HCT116 (cell line): ENCODE measurements at regions not wholly inside any gene's neighbourhood (a gene's known extent, or its start where the extent isn't known, plus 50 kb on each side); places are given as distances from the start of the nearest gene placed in this dataset.
"Not testable (repeated sequence)": the region's sequence is repeated elsewhere in the genome, so short reads cannot be mapped to it uniquely, and the experiment has no call there.

Experiments used
- ATAC-seq: fragments of 200-7000 bp; cut with Tn5 transposase; 2 replicates; pipeline ENCODE4 v1.9.1; 2020; ENCODE audit warnings: mild to moderate bottlenecking, moderate library complexity
- BruUV-seq: library from RNA; stranded (reverse); fragments of 400-500 nt; replicated peaks from 2 replicates; lab custom pipeline; 2021; lab: Mats Ljungman, UMichigan
- CTCF ChIA-PET: fragments of 300-600 bp; sonication (Branson Sonifier 250); formaldehyde crosslinking; loops from one replicate; lab custom pipeline; 2021; ENCODE audit warnings: antibody characterized with exemption; lab: Charles Lee
- POLR2A ChIA-PET: fragments of 300-600, 350-600 bp; sonication (Branson Sonifier 250); formaldehyde crosslinking; loops from one replicate; lab custom pipeline; 2021; ENCODE audit warnings: antibody characterized with exemption; lab: Charles Lee
- RAD21 ChIA-PET, 2 experiments: fragments of 300-600 bp; sonication (Branson Sonifier 250); formaldehyde crosslinking; loops; one replicate each; lab custom pipeline; 2023; ENCODE audit warnings: low total read pairs in 2 of 2; ENCODE audit not compliant: uncharacterized antibody in 2 of 2, unreplicated experiment in 2 of 2, low non-redundant PET in 1 of 2; lab: Charles Lee
- DNase-seq: peaks from one replicate; pipeline ENCODE4 v3.0.0-alpha.2; 2010; ENCODE audit warnings: low read depth, low spot score
- H2AFZ ChIP-seq: fragments of 200-600 bp; shearing (Covaris generic), sonication (generic); 2 replicates; pipeline ENCODE4 v1.6.1; 2017; ENCODE audit warnings: low read depth, mixed run types, mixed read lengths, antibody characterized with exemption, low read length; ENCODE audit not compliant: poor library complexity, severe bottlenecking
- H3K27ac ChIP-seq: 2 replicates; pipeline ENCODE4 v1.5.1; 2012; ENCODE audit warnings: low read depth, low read length
- H3K27me3 ChIP-seq: fragments of 200-600 bp; sonication (generic); 2 replicates; pipeline ENCODE4 v1.6.1; 2016; ENCODE audit warnings: mixed run types, low read length, mixed read lengths; ENCODE audit not compliant: insufficient read depth
- H3K36me3 ChIP-seq, 2 experiments: fragments of 200-500 bp in 1 of 2; fragments of 200-600 bp in 1 of 2; sonication (Bioruptor generic) in 1 of 2; sonication (generic) in 1 of 2; 2 replicates each; pipeline versions ENCODE4 v1.5.1 to v1.6.1; 2014 to 2016; ENCODE audit warnings: low read length in 2 of 2, inconsistent platforms in 1 of 2, mixed read lengths in 1 of 2, mixed run types in 1 of 2; ENCODE audit not compliant: insufficient read depth in 2 of 2, control insufficient read depth in 1 of 2
- H3K4me1 ChIP-seq, 2 experiments: fragments of 200-600 bp in 1 of 2; sonication (generic) in 1 of 2; 2 replicates each; pipeline versions ENCODE4 v1.5.1 to v1.6.1; 2012 to 2017; ENCODE audit warnings: low read length in 2 of 2, inconsistent platforms in 1 of 2, mild to moderate bottlenecking in 1 of 2, mixed read lengths in 1 of 2, mixed run types in 1 of 2, moderate library complexity in 1 of 2; ENCODE audit not compliant: insufficient read depth in 2 of 2, control insufficient read depth in 1 of 2
- H3K4me2 ChIP-seq: fragments of 200-600 bp; sonication (generic); 2 replicates; pipeline ENCODE4 v1.6.1; 2017; ENCODE audit warnings: mixed run types, low read length, mixed read lengths
- H3K4me3 ChIP-seq, 2 experiments: fragments of 200-600 bp in 1 of 2; sonication (generic) in 1 of 2; replicated peaks in 1 of 2; 2 replicates each; pipeline ENCODE4 v1.5.1; 2011 to 2016; ENCODE audit warnings: low read length in 2 of 2, control low read depth in 1 of 2, low read depth in 1 of 2, mild to moderate bottlenecking in 1 of 2, mixed read lengths in 1 of 2, mixed run types in 1 of 2
- H3K79me2 ChIP-seq: fragments of 200-600 bp; sonication (generic); 2 replicates; pipeline ENCODE4 v1.6.1; 2017; ENCODE audit warnings: mild to moderate bottlenecking, mixed run types, low read length, moderate library complexity, mixed read lengths; ENCODE audit not compliant: insufficient read depth
- H3K9ac ChIP-seq: fragments of 200-600 bp; sonication (generic); 2 replicates; pipeline ENCODE4 v1.6.1; 2016; ENCODE audit warnings: low read length, mixed read lengths
- H3K9me2 ChIP-seq: fragments of 200-600 bp; sonication (generic), shearing (Covaris generic); 2 replicates; pipeline ENCODE4 v1.6.1; 2017; ENCODE audit warnings: mixed run types, mild to moderate bottlenecking, moderate library complexity; ENCODE audit not compliant: insufficient read depth
- H3K9me3 ChIP-seq, 2 experiments: fragments of 200-500 bp in 1 of 2; fragments of 200-600 bp in 1 of 2; sonication (Bioruptor generic) in 1 of 2; sonication (generic) in 1 of 2; 2 replicates each; pipeline ENCODE4 v1.6.1; 2014 to 2017; ENCODE audit warnings: low read length in 2 of 2, mixed read lengths in 2 of 2, inconsistent platforms in 1 of 2, low read depth in 1 of 2, mild to moderate bottlenecking in 1 of 2, mixed run types in 1 of 2, moderate library complexity in 1 of 2; ENCODE audit not compliant: control insufficient read depth in 1 of 2, insufficient read depth in 1 of 2
- H4K20me1 ChIP-seq: fragments of 200-600 bp; sonication (generic), shearing (Covaris generic); 2 replicates; pipeline ENCODE4 v1.6.1; 2017; ENCODE audit warnings: mixed run types, mild to moderate bottlenecking, moderate library complexity; ENCODE audit not compliant: insufficient read depth
- ATF3 ChIP-seq: IDR thresholded peaks from 2 replicates; pipeline ENCODE4 v1.6.1; 2012
- EGR1 ChIP-seq: IDR thresholded peaks from 2 replicates; pipeline ENCODE4 v1.6.1; 2012; ENCODE audit warnings: low read depth
- ELF1 ChIP-seq: IDR thresholded peaks from 2 replicates; pipeline ENCODE4 v1.6.1; 2012; ENCODE audit warnings: low read depth, borderline replicate concordance
- EZH2 ChIP-seq: fragments of 200-600 bp; sonication (generic); IDR thresholded peaks from 2 replicates; pipeline ENCODE4 v1.6.1; 2017; ENCODE audit warnings: antibody characterized with exemption, mixed run types
- POLR2A ChIP-seq: IDR thresholded peaks from 2 replicates; pipeline ENCODE4 v1.7.0; 2011; ENCODE audit warnings: borderline replicate concordance; ENCODE audit not compliant: insufficient read depth, insufficient read length; ENCODE audit errors: extremely low read depth
- POLR2AphosphoS5 ChIP-seq: IDR thresholded peaks from 2 replicates; pipeline ENCODE4 v1.6.1; 2011; ENCODE audit warnings: mild to moderate bottlenecking, low read depth, low read length, moderate library complexity
- RAD21 ChIP-seq: IDR thresholded peaks from 2 replicates; pipeline ENCODE4 v1.6.1; 2012; ENCODE audit warnings: low read depth, mild to moderate bottlenecking
- SP1 ChIP-seq: IDR thresholded peaks from 2 replicates; pipeline ENCODE4 v1.6.1; 2012; ENCODE audit warnings: low read depth
- TCF7L2 ChIP-seq: IDR thresholded peaks from 2 replicates; pipeline ENCODE4 v1.7.0; 2011; ENCODE audit warnings: borderline replicate concordance, inconsistent platforms; ENCODE audit not compliant: insufficient read depth, insufficient read length; ENCODE audit errors: extremely low read depth
- ZFX ChIP-seq: fragments of 450-650 bp; IDR thresholded peaks from 2 replicates; pipeline ENCODE4 v1.6.1; 2017
- intact Hi-C: fragments of 100-400 bp; cut with micrococcal nuclease; formaldehyde crosslinking; loops from 2 replicates; pipeline ENCODE4 v1.10.0; 2022
- TF ChIP-seq, protein P1 (sequence below), 3 experiments: fragments of 200-600 bp in 1 of 3; sonication (generic) in 1 of 3; IDR thresholded peaks in 2 of 3; conservative IDR thresholded peaks in 1 of 3; 2 replicates each; pipeline ENCODE4 v1.5.1; 2012 to 2017; ENCODE audit warnings: low read depth in 2 of 3, low read length in 2 of 3, antibody characterized with exemption in 1 of 3, borderline replicate concordance in 1 of 3, control low read depth in 1 of 3, mild to moderate bottlenecking in 1 of 3, mixed read lengths in 1 of 3, mixed run types in 1 of 3, moderate library complexity in 1 of 3; ENCODE audit not compliant: insufficient read depth in 1 of 3

DNA sequence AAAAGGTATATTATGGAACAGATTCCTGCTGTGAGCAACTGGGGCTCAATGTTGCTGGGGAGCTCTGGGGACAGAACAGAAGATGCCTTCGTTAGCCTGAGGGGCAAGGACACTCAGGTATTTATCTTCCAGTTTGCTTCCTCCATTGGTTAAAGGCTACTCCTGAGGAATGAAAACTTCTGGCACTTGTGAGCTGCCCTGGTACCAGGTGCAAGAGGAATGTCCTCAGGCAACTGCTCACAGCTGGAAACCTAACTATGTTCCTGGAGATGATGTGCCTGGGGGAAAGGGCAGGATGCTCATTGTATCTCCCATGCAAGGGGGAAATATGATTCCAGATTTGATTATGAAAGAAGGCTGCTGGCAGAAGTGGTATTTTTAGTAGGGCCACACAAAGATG lies 54.0 kb upstream of the BBX start:
- POLR2A ChIA-PET = no interaction called here

GRCh38 chr3:107470496-107470895 lies 52.3 kb upstream of the BBX start:
- H3K27ac ChIP-seq, ATAC-seq, H3K9me2 ChIP-seq, BruUV-seq, intact Hi-C loops, H3K79me2 ChIP-seq, H4K20me1 ChIP-seq, RAD21 ChIA-PET, H3K4me3 ChIP-seq, H2AFZ ChIP-seq, H3K4me1 ChIP-seq, H3K4me2 ChIP-seq, H3K9ac ChIP-seq, DNase-seq, H3K27me3 ChIP-seq, POLR2A ChIA-PET, H3K9me3 ChIP-seq, H3K36me3 ChIP-seq, CTCF ChIA-PET: not testable (repeated sequence)

More for the DNA sequence above, 54.0 kb upstream of the BBX start:
- CTCF ChIA-PET = no interaction called here
- H3K4me3 ChIP-seq = no peak overlapping the region
- no peaks in the 10 kb centered on the region for H3K27me3 ChIP-seq
- ATAC-seq = no peak
- BruUV-seq = no TSS peak
- H3K79me2 ChIP-seq = no peaks in the 10 kb centered on the region
- H3K4me2 ChIP-seq = no peak overlapping the region
- H3K9ac ChIP-seq = no peak overlapping the region
- no peaks in the 10 kb centered on the region for H4K20me1 ChIP-seq
- TF ChIP-seq EZH2 = no peak
- no peak for TF ChIP-seq TCF7L2
- TF ChIP-seq ELF1 = no peak
- no peak for TF ChIP-seq POLR2A
- no peak for TF ChIP-seq EGR1
- TF ChIP-seq POLR2AphosphoS5 = no peak
- TF ChIP-seq SP1 = no peak
- TF ChIP-seq, protein P1, sequence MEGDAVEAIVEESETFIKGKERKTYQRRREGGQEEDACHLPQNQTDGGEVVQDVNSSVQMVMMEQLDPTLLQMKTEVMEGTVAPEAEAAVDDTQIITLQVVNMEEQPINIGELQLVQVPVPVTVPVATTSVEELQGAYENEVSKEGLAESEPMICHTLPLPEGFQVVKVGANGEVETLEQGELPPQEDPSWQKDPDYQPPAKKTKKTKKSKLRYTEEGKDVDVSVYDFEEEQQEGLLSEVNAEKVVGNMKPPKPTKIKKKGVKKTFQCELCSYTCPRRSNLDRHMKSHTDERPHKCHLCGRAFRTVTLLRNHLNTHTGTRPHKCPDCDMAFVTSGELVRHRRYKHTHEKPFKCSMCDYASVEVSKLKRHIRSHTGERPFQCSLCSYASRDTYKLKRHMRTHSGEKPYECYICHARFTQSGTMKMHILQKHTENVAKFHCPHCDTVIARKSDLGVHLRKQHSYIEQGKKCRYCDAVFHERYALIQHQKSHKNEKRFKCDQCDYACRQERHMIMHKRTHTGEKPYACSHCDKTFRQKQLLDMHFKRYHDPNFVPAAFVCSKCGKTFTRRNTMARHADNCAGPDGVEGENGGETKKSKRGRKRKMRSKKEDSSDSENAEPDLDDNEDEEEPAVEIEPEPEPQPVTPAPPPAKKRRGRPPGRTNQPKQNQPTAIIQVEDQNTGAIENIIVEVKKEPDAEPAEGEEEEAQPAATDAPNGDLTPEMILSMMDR (IDR thresholded peaks at IDR 0.05 in 2 of 3, conservative IDR thresholded peaks at IDR 0.05 in 1 of 3; ENCODE audit: borderline replicate concordance in 1 of 3, insufficient read depth in 1 of 3, low read depth in 2 of 3, low read length in 2 of 3) = no peak
- no peak for TF ChIP-seq RAD21
- no peak for TF ChIP-seq ATF3
- no peak for TF ChIP-seq ZFX
- TF ChIP-seq, all 23 proteins: peak for 0
- Histone ChIP-seq H3K27ac (no peak overlapping the region), H2AFZ (no peak overlapping the region), H3K9me3 (no peaks in the 10 kb centered on the region), H3K4me1 (no peaks in the 10 kb centered on the region), H3K36me3 (no peaks in the 10 kb centered on the region), H3K9me2 (no peaks in the 10 kb centered on the region)
- RAD21 ChIA-PET = no interaction called here
- intact Hi-C loops = no loop called here
- no peak for DNase-seq
